Duodenal mucosa (tissue), 2 donors: ENCODE measurements at regions not wholly inside any gene's neighbourhood (a gene's known extent, or its start where the extent isn't known, plus 50 kb on each side); places are given as distances from the start of the nearest gene placed in this dataset.

ENCODE experiments used
- H3K27ac ChIP-seq: one replicate; pipeline ENCODE4 v1.7.0; 2013; ENCODE audit warnings: low read depth, low read length
- H3K27me3 ChIP-seq, 2 donors: one replicate each; pipeline ENCODE4 v1.7.0; 2013; ENCODE audit warnings: low read length in 2 of 2, control low read depth in 1 of 2; ENCODE audit not compliant: insufficient read depth in 2 of 2, control insufficient read depth in 1 of 2
- H3K36me3 ChIP-seq, 2 donors: one replicate each; pipeline ENCODE4 v1.7.0; 2013; ENCODE audit warnings: low read length in 2 of 2, control low read depth in 1 of 2; ENCODE audit not compliant: insufficient read depth in 2 of 2, control insufficient read depth in 1 of 2
- H3K4me1 ChIP-seq, 2 donors: one replicate each; pipeline ENCODE4 v1.7.0; 2013; ENCODE audit warnings: low read length in 2 of 2, control low read depth in 1 of 2; ENCODE audit not compliant: insufficient read depth in 2 of 2, control insufficient read depth in 1 of 2
- H3K4me3 ChIP-seq, 2 donors: one replicate each; pipeline ENCODE4 v1.7.0; 2013; ENCODE audit warnings: low read length in 2 of 2, low read depth in 1 of 2
- H3K9ac ChIP-seq, 2 donors: one replicate each; pipeline ENCODE4 v1.7.0; 2013; ENCODE audit warnings: low read length in 2 of 2, low read depth in 1 of 2
- H3K9me3 ChIP-seq, 2 donors: one replicate each; pipeline ENCODE4 v1.7.0; 2013; ENCODE audit warnings: low read length in 2 of 2, control low read depth in 1 of 2; ENCODE audit not compliant: control insufficient read depth in 1 of 2

DNA sequence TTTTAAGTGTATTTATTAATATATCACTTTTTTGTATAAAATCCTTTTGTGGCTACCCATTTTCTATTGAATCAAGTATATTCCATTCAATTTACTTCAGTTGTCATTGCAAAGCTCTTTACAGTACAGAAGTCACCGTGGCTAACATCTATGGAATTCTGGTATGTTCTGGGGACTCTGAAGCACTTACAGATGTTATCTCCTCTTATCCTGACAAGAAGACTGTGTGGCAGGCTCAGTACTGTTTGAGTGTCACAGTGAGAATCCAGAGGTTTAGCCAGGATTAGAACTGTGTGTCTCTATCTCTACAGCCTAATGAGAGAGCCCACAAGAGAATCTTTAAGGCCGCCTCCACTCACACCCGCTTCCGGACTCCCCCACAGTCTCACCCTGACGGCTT, 78.2 kb upstream of the SORBS2 start:
- Histone ChIP-seq H3K9ac (no peak overlapping the region), H3K4me1 (no peaks in the 10 kb centered on the region), H3K9me3 (peaks cover 0 to 3% of the 10 kb centered on the region in 2 donors), H3K36me3 (no peaks in the 10 kb centered on the region), H3K27me3 (no peaks in the 10 kb centered on the region), H3K27ac (no peak overlapping the region), H3K4me3 (no peak overlapping the region)

DNA sequence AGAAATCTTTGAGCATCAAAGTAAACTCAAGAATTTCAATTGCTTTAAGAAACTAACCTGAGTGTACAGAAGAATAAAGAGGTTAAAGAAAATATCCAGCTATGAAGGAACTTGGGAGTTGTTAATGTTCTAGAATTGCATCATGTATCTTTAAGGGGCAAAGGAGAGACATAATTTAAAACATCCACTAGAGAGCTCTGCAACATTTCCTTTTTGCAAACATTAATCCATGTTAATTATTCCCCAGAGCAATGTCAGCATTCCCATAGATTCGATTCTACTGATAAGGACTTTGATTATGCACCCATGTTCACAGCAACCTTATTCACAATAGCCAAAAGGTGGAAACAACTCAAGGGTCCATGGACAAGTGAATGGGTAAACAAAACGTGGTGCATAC, 80.2 kb upstream of the SORBS2 start:
- Histone ChIP-seq H3K9ac (no peak overlapping the region), H3K27me3 (no peaks in the 10 kb centered on the region), H3K4me1 (no peaks in the 10 kb centered on the region), H3K36me3 (no peaks in the 10 kb centered on the region), H3K9me3 (peaks cover 0 to 3% of the 10 kb centered on the region in 2 donors), H3K4me3 (no peak overlapping the region), H3K27ac (no peak overlapping the region)

DNA sequence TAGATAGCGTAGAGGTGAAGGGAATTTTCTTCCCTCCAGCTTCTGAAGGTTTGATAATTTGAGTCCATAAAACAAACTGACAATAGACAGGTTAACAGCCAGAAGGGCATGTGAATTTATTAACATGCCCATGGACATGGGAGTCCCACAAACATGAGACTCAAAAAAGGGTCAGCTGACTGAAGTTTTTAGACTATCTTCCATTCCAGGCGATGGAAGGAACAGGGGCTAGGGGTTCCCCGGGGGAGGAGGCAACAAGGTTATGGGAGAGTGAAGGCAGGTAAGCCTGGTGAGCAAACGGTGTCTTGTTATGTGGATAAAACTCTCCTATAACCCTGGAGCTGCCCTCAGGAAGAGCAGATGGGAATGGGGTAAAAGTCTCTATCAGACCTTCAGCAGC, 81.5 kb upstream of the SORBS2 start:
- no peak overlapping the region for H3K9ac ChIP-seq
- H3K4me1 ChIP-seq = no peaks in the 10 kb centered on the region
- no peak overlapping the region for H3K4me3 ChIP-seq
- H3K9me3 ChIP-seq = peaks cover 0 to 3% of the 10 kb centered on the region in 2 donors
- no peaks in the 10 kb centered on the region for H3K36me3 ChIP-seq
- H3K27me3 ChIP-seq = no peaks in the 10 kb centered on the region
- no peak overlapping the region for H3K27ac ChIP-seq

DNA sequence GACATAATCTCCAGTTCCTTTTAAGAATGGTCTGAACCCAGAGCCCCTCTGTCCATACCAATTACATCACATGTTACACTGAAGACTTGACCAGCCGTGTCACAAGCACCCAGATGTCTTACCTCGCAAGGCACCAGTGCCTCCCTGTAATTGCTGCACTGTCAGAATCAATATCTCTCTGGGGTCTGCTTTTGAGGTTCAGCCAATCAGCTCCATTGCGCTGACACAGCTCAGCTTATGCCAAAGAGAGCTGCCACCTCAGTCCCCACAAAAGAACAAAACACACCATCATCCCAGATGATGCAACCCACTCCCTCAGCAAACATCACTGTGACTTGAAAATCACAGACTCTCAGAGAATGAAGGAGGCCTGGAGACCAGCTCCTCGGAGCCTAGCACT, 82.5 kb upstream of the SORBS2 start:
- Histone ChIP-seq H3K27ac (no peak overlapping the region), H3K4me3 (no peak overlapping the region), H3K9me3 (no peaks in the 10 kb centered on the region), H3K27me3 (no peaks in the 10 kb centered on the region), H3K36me3 (no peaks in the 10 kb centered on the region), H3K4me1 (no peaks in the 10 kb centered on the region), H3K9ac (no peak overlapping the region)

DNA sequence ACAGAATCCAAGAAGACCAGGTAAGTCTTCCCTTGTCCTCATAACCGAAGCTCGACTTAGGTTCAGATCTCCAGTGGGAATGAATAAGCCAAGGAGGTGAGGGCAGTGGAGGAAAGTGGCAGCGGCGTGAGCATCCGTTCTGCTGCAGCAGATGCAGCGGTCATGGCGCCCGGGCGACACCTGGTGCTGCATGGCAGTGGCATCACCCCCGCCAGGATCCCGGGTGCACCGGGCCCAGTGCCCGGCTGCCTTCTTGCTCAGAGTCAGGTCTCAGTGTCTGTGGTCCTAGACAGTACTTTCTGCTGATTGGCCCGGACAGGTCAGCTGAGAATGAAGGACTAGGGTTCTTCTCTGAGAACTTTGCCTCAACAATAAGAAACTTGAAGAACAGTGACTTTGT, 83.4 kb upstream of the SORBS2 start:
- no peak overlapping the region for H3K27ac ChIP-seq
- no peaks in the 10 kb centered on the region for H3K27me3 ChIP-seq
- H3K9me3 ChIP-seq = no peaks in the 10 kb centered on the region
- no peak overlapping the region for H3K4me3 ChIP-seq
- H3K36me3 ChIP-seq = no peaks in the 10 kb centered on the region
- no peaks in the 10 kb centered on the region for H3K4me1 ChIP-seq
- H3K9ac ChIP-seq = no peak overlapping the region

DNA sequence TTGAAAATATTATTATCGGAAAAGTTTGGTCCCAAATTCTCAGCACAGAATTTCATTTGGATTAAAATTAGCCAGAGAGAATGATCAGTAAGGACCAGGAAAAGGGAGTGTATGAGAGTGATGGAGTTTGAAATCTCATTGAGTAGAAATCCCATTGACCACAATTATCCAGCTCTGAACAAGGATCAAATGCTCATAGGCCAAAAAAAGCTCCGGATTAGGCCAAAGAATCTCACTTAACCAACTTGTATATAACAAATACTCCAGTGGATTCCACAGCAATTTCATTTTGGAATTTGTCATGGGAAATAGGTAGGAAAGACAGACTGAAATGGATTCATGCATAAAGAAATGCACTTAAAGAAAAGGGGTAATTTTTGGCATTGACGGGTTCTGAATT, 83.9 kb upstream of the SORBS2 start:
- H3K4me1 ChIP-seq = no peaks in the 10 kb centered on the region

DNA sequence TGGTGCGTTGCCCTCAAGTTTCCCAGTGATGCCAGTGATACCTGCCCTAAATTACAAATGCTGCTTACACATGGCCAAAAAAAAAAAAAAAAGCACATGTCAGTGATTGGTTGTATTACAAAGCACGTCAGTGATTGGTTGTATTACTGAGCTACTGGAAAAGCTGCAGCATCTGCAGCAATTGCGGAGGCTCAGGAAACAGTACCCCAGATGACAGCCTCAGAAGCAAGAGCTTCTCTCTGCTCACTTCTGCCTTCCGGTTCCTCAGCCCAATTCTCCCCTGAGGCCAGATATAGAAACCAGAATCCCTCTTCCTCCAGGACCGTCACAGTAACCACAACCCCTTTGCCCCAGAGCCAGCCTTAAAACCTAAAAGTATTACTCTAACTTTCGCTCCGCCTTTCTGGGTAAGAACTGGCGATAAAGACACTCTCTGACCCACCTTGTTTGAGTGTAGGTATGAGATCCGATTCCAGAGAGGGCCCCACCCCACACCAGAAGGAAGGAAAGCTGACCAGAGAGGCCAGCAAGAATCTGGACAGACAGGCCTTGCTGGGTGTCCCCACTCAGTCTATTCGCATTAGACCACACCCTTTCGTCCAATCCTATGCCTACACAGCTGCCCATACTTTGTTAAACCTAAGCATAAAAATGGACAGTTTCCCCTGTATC, 85.0 kb upstream of the SORBS2 start:
- H3K9ac ChIP-seq = no peak overlapping the region
- H3K9me3 ChIP-seq = no peaks in the 10 kb centered on the region

More for the DNA sequence above, 83.9 kb upstream of the SORBS2 start:
- Histone ChIP-seq H3K4me3 (no peak overlapping the region), H3K27me3 (no peaks in the 10 kb centered on the region), H3K9me3 (no peaks in the 10 kb centered on the region), H3K9ac (no peak overlapping the region), H3K27ac (no peak overlapping the region), H3K36me3 (no peaks in the 10 kb centered on the region)

DNA sequence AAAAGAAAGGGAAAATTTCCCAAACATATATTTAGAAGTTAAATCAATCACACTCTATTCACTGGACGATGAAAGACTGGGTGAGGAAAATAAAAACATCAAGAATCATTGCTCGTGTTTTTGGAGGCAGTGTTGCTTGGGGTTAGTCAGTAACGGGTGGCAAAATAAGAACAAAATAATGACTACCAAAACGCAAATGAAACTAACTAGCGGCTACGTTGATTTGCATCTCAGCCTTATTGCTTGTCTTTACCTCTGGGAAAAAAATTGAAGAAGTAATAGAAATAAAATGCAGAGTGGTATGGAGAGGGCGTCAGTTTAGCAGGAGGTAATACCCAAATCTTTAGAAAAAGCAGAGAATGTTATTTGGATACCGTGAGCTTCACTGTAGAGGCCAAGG, 86.4 kb upstream of the SORBS2 start:
- H3K9ac ChIP-seq = no peak overlapping the region
- no peaks in the 10 kb centered on the region for H3K9me3 ChIP-seq

More for the DNA sequence above, 85.0 kb upstream of the SORBS2 start:
- no peaks in the 10 kb centered on the region for H3K36me3 ChIP-seq
- H3K4me3 ChIP-seq = no peak overlapping the region
- H3K27ac ChIP-seq = no peak overlapping the region
- H3K4me1 ChIP-seq = no peaks in the 10 kb centered on the region
- no peaks in the 10 kb centered on the region for H3K27me3 ChIP-seq

DNA sequence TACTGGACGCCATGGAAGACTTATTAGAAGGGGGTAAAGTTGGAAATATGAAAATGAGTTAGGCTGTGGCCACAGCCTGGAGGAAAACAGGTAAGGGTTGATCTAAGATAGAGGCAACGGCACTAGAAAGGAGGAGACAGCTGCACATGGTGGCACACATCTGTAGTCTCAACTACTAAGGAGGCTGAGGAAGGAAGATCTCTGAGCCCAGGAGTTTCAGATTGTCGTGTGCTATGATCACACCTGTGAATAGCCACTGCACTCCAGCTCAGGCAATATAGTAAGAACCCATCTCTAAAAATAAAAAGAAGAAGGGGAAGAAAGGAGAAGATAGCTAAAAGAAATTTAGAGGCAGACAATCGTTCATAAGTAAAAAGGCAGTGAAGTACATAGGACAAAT, 87.8 kb upstream of the SORBS2 start:
- H3K4me1 ChIP-seq = no peaks in the 10 kb centered on the region
- H3K4me3 ChIP-seq = no peak overlapping the region
- no peak overlapping the region for H3K27ac ChIP-seq
- no peaks in the 10 kb centered on the region for H3K36me3 ChIP-seq
- H3K9me3 ChIP-seq = no peaks in the 10 kb centered on the region
- no peaks in the 10 kb centered on the region for H3K27me3 ChIP-seq
- no peak overlapping the region for H3K9ac ChIP-seq

More for the DNA sequence above, 86.4 kb upstream of the SORBS2 start:
- Histone ChIP-seq H3K36me3 (no peaks in the 10 kb centered on the region), H3K27ac (no peak overlapping the region), H3K4me3 (no peak overlapping the region), H3K4me1 (no peaks in the 10 kb centered on the region), H3K27me3 (no peaks in the 10 kb centered on the region)

DNA sequence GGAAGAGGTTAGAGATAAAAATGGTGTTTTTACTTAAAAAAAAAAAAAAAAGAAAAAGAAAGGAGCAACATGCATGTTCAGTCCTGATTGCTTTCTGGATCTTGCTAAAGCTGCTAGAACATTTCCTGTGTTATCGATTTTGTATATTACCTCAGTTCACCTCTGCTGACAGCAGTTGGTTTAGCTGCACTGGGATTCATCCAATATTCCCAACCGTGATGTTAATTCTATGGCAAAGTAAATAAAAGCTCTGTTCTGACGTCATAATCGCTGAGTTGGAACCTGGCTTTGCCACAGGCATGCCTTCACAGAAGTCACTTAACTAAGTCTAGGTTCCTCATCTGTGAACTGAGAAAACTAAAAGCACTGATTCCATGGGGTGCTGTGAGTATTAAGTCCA, 90.7 kb upstream of the SORBS2 start:
- no peaks in the 10 kb centered on the region for H3K9me3 ChIP-seq
- H3K27me3 ChIP-seq = no peaks in the 10 kb centered on the region
- no peaks in the 10 kb centered on the region for H3K36me3 ChIP-seq
- H3K4me1 ChIP-seq = no peaks in the 10 kb centered on the region
- no peak overlapping the region for H3K9ac ChIP-seq
- no peak overlapping the region for H3K27ac ChIP-seq
- H3K4me3 ChIP-seq = no peak overlapping the region

DNA sequence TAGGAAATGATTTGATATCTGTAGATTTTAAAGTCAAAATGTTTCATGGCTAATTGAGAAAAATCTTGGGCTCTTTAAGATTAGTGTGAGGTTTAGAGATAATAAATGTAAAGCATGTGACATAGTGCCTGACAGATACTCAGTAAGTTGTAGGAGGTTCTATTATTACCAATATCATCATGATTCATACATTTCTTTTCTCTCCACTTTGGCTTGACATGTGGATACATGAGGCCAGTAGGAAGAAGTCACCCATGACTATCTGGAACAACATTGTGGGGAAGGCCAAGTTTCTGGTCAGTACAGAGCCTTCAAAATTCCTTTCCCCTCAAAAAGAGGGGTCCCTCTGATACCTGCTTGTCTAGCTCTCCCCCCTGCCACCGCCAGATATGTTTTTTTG, 91.2 kb upstream of the SORBS2 start:
- no peaks in the 10 kb centered on the region for H3K9me3 ChIP-seq
- H3K27ac ChIP-seq = no peak overlapping the region

More for the DNA sequence above, 91.2 kb upstream of the SORBS2 start:
- no peaks in the 10 kb centered on the region for H3K27me3 ChIP-seq
- H3K36me3 ChIP-seq = no peaks in the 10 kb centered on the region
- H3K9ac ChIP-seq = no peak overlapping the region
- no peaks in the 10 kb centered on the region for H3K4me1 ChIP-seq
- no peak overlapping the region for H3K4me3 ChIP-seq
